Thymus (tissue), 11 donors: ENCODE measurements at regions not wholly inside any gene's neighbourhood (a gene's known extent, or its start where the extent isn't known, plus 50 kb on each side); places are given as distances from the start of the nearest gene placed in this dataset.

Experiments used
- DNase-seq, 9 donors: peaks; one replicate each; pipeline ENCODE4 v3.0.0-alpha.2; 2013; ENCODE audit warnings: low spot score in 9 of 9, low read depth in 6 of 9, missing footprints in 1 of 9
- H3K27ac ChIP-seq, 2 donors: one replicate each; pipeline ENCODE4 v1.5.1; 2013; ENCODE audit warnings: control low read depth in 1 of 2, low read depth in 1 of 2, low read length in 1 of 2, mild to moderate bottlenecking in 1 of 2, moderate library complexity in 1 of 2
- H3K27me3 ChIP-seq, 2 donors: one replicate each; pipeline ENCODE4 v1.5.1; 2013; ENCODE audit warnings: low read length in 1 of 2; ENCODE audit not compliant: control insufficient read depth in 2 of 2, insufficient read depth in 1 of 2
- H3K36me3 ChIP-seq, 2 donors: one replicate each; pipeline ENCODE4 v1.5.1; 2013; ENCODE audit warnings: low read length in 1 of 2, mild to moderate bottlenecking in 1 of 2, moderate library complexity in 1 of 2; ENCODE audit not compliant: control insufficient read depth in 2 of 2, insufficient read depth in 2 of 2
- H3K4me1 ChIP-seq, 2 donors: one replicate each; pipeline ENCODE4 v1.5.1; 2013; ENCODE audit warnings: low read length in 2 of 2; ENCODE audit not compliant: control insufficient read depth in 2 of 2, insufficient read depth in 2 of 2
- H3K4me3 ChIP-seq, 2 donors: one replicate each; pipeline ENCODE4 v1.5.1; 2013; ENCODE audit warnings: low read length in 2 of 2, control low read depth in 1 of 2, mild to moderate bottlenecking in 1 of 2
- H3K9me3 ChIP-seq, 2 donors: one replicate each; pipeline ENCODE4 v1.5.1; 2013; ENCODE audit warnings: low read length in 1 of 2, mild to moderate bottlenecking in 1 of 2; ENCODE audit not compliant: control insufficient read depth in 2 of 2, insufficient read depth in 1 of 2
- WGBS: extraction: QIAGEN DNeasy Blood & Tissue Kit; methylation state at CpG from one replicate; pipeline ENCODE4 v1.1.7; 2013; 5-methylcytosine and 5-hydroxymethylcytosine counted together
- donor health status: healthy.

- no peak overlapping the region for H3K4me3 ChIP-seq
Observed at GRCh38 chr11:79493555-79494171, 52.8 kb upstream of the TENM4 start.

DNA sequence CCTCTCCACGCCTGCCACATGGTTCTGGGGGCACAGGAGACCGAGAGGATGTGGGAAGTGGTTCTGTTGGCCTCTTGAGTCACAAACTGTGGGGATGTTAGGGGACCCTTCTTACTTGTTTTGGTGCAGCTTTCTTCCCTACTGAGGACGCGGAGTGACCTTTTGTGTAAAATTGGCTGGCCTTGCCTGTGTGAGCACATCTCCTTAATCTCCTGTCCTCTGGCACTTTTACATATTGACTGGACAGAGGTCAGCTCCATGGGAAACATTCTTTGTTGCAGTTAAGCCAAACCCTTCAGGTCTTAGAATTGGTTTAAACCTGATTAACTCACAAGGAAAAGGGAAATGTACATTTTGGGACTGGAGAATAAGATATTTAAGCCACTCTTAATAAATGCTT is 51.2 kb upstream of the TENM4 start:
- no peak for DNase-seq
- Histone ChIP-seq H3K27ac (no peak overlapping the region), H3K4me1 (no peaks in the 10 kb centered on the region), H3K4me3 (no peak overlapping the region), H3K27me3 (no peaks in the 10 kb centered on the region), H3K9me3 (no peaks in the 10 kb centered on the region), H3K36me3 (no peaks in the 10 kb centered on the region)
- WGBS: 74% methylated on average over 4 of the region's 4 CpGs

More at GRCh38 chr11:79493555-79494171, 52.8 kb upstream of the TENM4 start:
- WGBS: 25% methylated on average over 11 of the region's 11 CpGs
- Histone ChIP-seq H3K9me3 (no peaks in the 10 kb centered on the region), H3K4me1 (no peaks in the 10 kb centered on the region), H3K27me3 (no peaks in the 10 kb centered on the region), H3K27ac (no peak overlapping the region), H3K36me3 (no peaks in the 10 kb centered on the region)
- peak in 7 of 9 donors; percentile 6 to 56 (median 23) for DNase-seq
